ENCODE measurements at regions not wholly inside any gene's neighbourhood (a gene's known extent, or its start where the extent isn't known, plus 50 kb on each side); places are given as distances from the start of the nearest gene placed in this dataset.

- TF ChIP-seq CTCF (IDR thresholded peaks at IDR 0.05) (no peak), POLR2A (IDR thresholded peaks at IDR 0.05) (no peak), POLR2AphosphoS5 (IDR thresholded peaks at IDR 0.05) (no peak), EP300 (IDR thresholded peaks at IDR 0.05) (no peak)
Observed at GRCh38 chrX:35664833-35665232, 133.3 kb upstream of the MAGEB16 start.
